K562 (cell line): ENCODE measurements at regions not wholly inside any gene's neighbourhood (a gene's known extent, or its start where the extent isn't known, plus 50 kb on each side); places are given as distances from the start of the nearest gene placed in this dataset.

Experiments used
- ATAC-seq: fragments of 200-7000 bp; cut with Tn5 transposase; 3 replicates; pipeline ENCODE4 v1.9.1; 2020; ENCODE audit warnings: moderate library complexity
- BruUV-seq: library from RNA; stranded (reverse); fragments of 400-500 nt; replicated peaks from 2 replicates; lab custom pipeline; 2021; lab: Mats Ljungman, UMichigan
- CTCF ChIA-PET: fragments of 300-600 bp; formaldehyde crosslinking; extraction: SDS; loops from one replicate; lab custom pipeline; 2021; ENCODE audit warnings: low intra/inter-chr PET ratio; lab: Yijun Ruan, JAX
- POLR2A ChIA-PET: fragments of 300-600, 350-650 bp; sonication (Branson Sonifier 250); formaldehyde crosslinking; extraction: SDS; loops from one replicate; lab custom pipeline; 2021; ENCODE audit warnings: antibody characterized with exemption, inconsistent platforms; lab: Yijun Ruan, JAX
- DNase-seq, 4 experiments: peaks; one replicate each; pipeline versions ENCODE4 v3.0.0 to v3.0.0-alpha.2; 2011 to 2018; ENCODE audit warnings: low spot score in 3 of 4, mixed read lengths in 3 of 4; ENCODE audit errors: extremely low read depth in 1 of 4
- FAIRE-seq: peaks from 2 replicates; lab custom pipeline; 2011; peaks lifted over from hg19 to GRCh38; lab: Jason Lieb, UNC
- H2AFZ ChIP-seq: 2 replicates; pipeline ENCODE4 v1.6.0; 2011; ENCODE audit warnings: low read depth, low read length, control low read depth, inconsistent platforms
- H3K27ac ChIP-seq: fragments of 200-600 bp; 3 replicates; pipeline ENCODE4 v1.8.0; 2011; ENCODE audit warnings: low read depth, mild to moderate bottlenecking, control low read depth, inconsistent platforms, low read length, moderate library complexity, mixed read lengths; ENCODE audit errors: extremely low read depth
- H3K27me3 ChIP-seq, 2 experiments: fragments of 300-600 bp in 1 of 2; 2 replicates in 1 of 2; 3 replicates in 1 of 2; pipeline versions ENCODE4 v1.6.0 to v1.8.0; 2011; ENCODE audit warnings: inconsistent platforms in 2 of 2, low read length in 2 of 2, mild to moderate bottlenecking in 1 of 2, mixed read lengths in 1 of 2, moderate library complexity in 1 of 2; ENCODE audit not compliant: control insufficient read depth in 2 of 2, insufficient read depth in 2 of 2
- H3K36me3 ChIP-seq: fragments of 300-600 bp; 3 replicates; pipeline ENCODE4 v1.8.0; 2011; ENCODE audit warnings: mild to moderate bottlenecking, low read length, inconsistent platforms; ENCODE audit not compliant: control insufficient read depth, insufficient read depth
- H3K4me1 ChIP-seq, 2 experiments: fragments of 200-600 bp in 1 of 2; replicated peaks in 1 of 2; 2 replicates in 1 of 2; 3 replicates in 1 of 2; pipeline versions ENCODE4 v1.5.1 to v1.8.0; 2011; ENCODE audit warnings: inconsistent platforms in 2 of 2, low read length in 2 of 2, mild to moderate bottlenecking in 1 of 2, mixed read lengths in 1 of 2, moderate library complexity in 1 of 2; ENCODE audit not compliant: control insufficient read depth in 2 of 2, insufficient read depth in 2 of 2
- H3K4me2 ChIP-seq: 2 replicates; pipeline ENCODE4 v1.6.1; 2011; ENCODE audit warnings: low read length, control low read depth, inconsistent platforms, mixed read lengths; ENCODE audit not compliant: insufficient read depth
- H3K4me3 ChIP-seq: fragments of 200-600 bp; sonication (generic), shearing (Covaris generic); 2 replicates; pipeline ENCODE4 v1.5.1; 2016; ENCODE audit warnings: control low read depth, inconsistent platforms
- H3K79me2 ChIP-seq: fragments of 200-600 bp; 3 replicates; pipeline ENCODE4 v1.8.0; 2011; ENCODE audit warnings: low read length, inconsistent platforms; ENCODE audit not compliant: control insufficient read depth, insufficient read depth
- H3K9ac ChIP-seq, 2 experiments: 2 replicates each; pipeline versions ENCODE4 v1.6.0 to v1.6.1; 2011; ENCODE audit warnings: low read depth in 2 of 2, low read length in 2 of 2, control low read depth in 1 of 2, inconsistent platforms in 1 of 2, mild to moderate bottlenecking in 1 of 2, mixed read lengths in 1 of 2; ENCODE audit not compliant: insufficient read depth in 1 of 2
- H3K9me1 ChIP-seq: one replicate; pipeline ENCODE4 v1.6.0; 2011; ENCODE audit warnings: inconsistent platforms, mild to moderate bottlenecking, low read length, moderate library complexity; ENCODE audit not compliant: control insufficient read depth, insufficient read depth
- H3K9me3 ChIP-seq: replicated peaks from 2 replicates; pipeline ENCODE4 v1.5.1; 2011; ENCODE audit warnings: low read depth, low read length, inconsistent platforms; ENCODE audit not compliant: control insufficient read depth, insufficient read depth
- H4K20me1 ChIP-seq: replicated peaks from 2 replicates; pipeline ENCODE4 v1.6.1; 2011; ENCODE audit warnings: low read length, inconsistent platforms, mixed read lengths; ENCODE audit not compliant: control insufficient read depth, insufficient read depth
- ARHGAP35 ChIP-seq: fragments of 450-650 bp; IDR thresholded peaks from 2 replicates; pipeline ENCODE4 v1.6.1; 2018; ENCODE audit not compliant: partially characterized antibody
- BCOR ChIP-seq: fragments of 450-650 bp; IDR thresholded peaks from 2 replicates; pipeline ENCODE4 v1.6.1; 2016
- EWSR1 ChIP-seq: fragments of 450-650 bp; IDR thresholded peaks from 2 replicates; pipeline ENCODE4 v1.6.1; 2018; ENCODE audit warnings: borderline replicate concordance, mild to moderate bottlenecking, low read depth, moderate library complexity; ENCODE audit not compliant: partially characterized antibody
- FIP1L1 ChIP-seq: fragments of 200-400 bp; formaldehyde crosslinking; IDR thresholded peaks from 2 replicates; pipeline ENCODE4 v1.6.1; 2018; ENCODE audit warnings: mild to moderate bottlenecking, low read depth, low read length; ENCODE audit not compliant: poor library complexity, severe bottlenecking
- KAT7 ChIP-seq: sonication (generic); formaldehyde crosslinking; IDR thresholded peaks from 2 replicates; pipeline ENCODE4 v1.8.0; 2022; ENCODE audit warnings: missing genetic modification reagents, mild to moderate bottlenecking, borderline replicate concordance
- NONO ChIP-seq, 2 experiments: fragments of 200-400 bp in 1 of 2; fragments of 450-650 bp in 1 of 2; formaldehyde crosslinking in 1 of 2; IDR thresholded peaks; 2 replicates each; pipeline ENCODE4 v1.6.1; 2017; ENCODE audit warnings: low read depth in 2 of 2, mild to moderate bottlenecking in 2 of 2, moderate library complexity in 2 of 2, low read length in 1 of 2
- NUFIP1 ChIP-seq: fragments of 450-650 bp; IDR thresholded peaks from 2 replicates; pipeline ENCODE4 v1.6.1; 2018; ENCODE audit not compliant: partially characterized antibody
- TAF9B ChIP-seq: fragments of 450-650 bp; IDR thresholded peaks from 2 replicates; pipeline ENCODE4 v1.6.1; 2018; ENCODE audit warnings: mild to moderate bottlenecking; ENCODE audit not compliant: partially characterized antibody
- TCFL5 ChIP-seq: fragments of 250-450 bp; sonication (Bioruptor Pico); conservative IDR thresholded peaks from 2 replicates; pipeline ENCODE4 v1.6.1; 2021; ENCODE audit warnings: mild to moderate bottlenecking, moderate library complexity, matching md5 sums
- ZBED1 ChIP-seq: IDR thresholded peaks from 2 replicates; pipeline ENCODE4 v1.6.1; 2014
- ZKSCAN8 ChIP-seq: fragments of 200-800 bp; sonication (Bioruptor generic); IDR thresholded peaks from 2 replicates; pipeline ENCODE4 v1.6.1; 2016; ENCODE audit warnings: missing genetic modification characterization, missing compliant biosample characterization
- ZNF212 ChIP-seq: fragments of 450-650 bp; formaldehyde crosslinking; IDR thresholded peaks from 2 replicates; pipeline ENCODE4 v1.4.0; 2020; ENCODE audit warnings: mild to moderate bottlenecking
- WGBS: fragments of 100-300 bp; shearing (Covaris generic); methylation state at CpG from one replicate; pipeline ENCODE4 v1.1.6; 2016; ENCODE audit warnings: low coverage, mixed read lengths; ENCODE audit not compliant: insufficient coverage; ENCODE audit errors: missing lambda C conversion rate; 5-methylcytosine and 5-hydroxymethylcytosine counted together
- in situ Hi-C: fragments of 300-500 bp; cut with MboI; formaldehyde crosslinking; loops from 4 replicates; pipeline ENCODE4 v1.15.0; 2018; ENCODE audit warnings: inconsistent platforms, mixed read lengths
- intact Hi-C: fragments of 100-400 bp; cut with micrococcal nuclease; formaldehyde crosslinking; loops from 2 replicates; pipeline ENCODE4 v1.14.2; 2022
- TF ChIP-seq, protein P1 (sequence below): sonication (generic); formaldehyde crosslinking; IDR thresholded peaks from 2 replicates; pipeline ENCODE4 v1.8.0; 2023; ENCODE audit warnings: mild to moderate bottlenecking, missing genetic modification reagents
- TF ChIP-seq, protein P2 (sequence below): sonication (generic); formaldehyde crosslinking; IDR thresholded peaks from 2 replicates; pipeline ENCODE4 v1.8.1; 2022; ENCODE audit warnings: missing genetic modification reagents
- TF ChIP-seq, protein P3 (sequence below): fragments of 250-450 bp; sonication (Bioruptor Pico); IDR thresholded peaks from 2 replicates; pipeline ENCODE4 v1.8.0; 2021; ENCODE audit warnings: moderate library complexity, mild to moderate bottlenecking, inconsistent platforms

DNA sequence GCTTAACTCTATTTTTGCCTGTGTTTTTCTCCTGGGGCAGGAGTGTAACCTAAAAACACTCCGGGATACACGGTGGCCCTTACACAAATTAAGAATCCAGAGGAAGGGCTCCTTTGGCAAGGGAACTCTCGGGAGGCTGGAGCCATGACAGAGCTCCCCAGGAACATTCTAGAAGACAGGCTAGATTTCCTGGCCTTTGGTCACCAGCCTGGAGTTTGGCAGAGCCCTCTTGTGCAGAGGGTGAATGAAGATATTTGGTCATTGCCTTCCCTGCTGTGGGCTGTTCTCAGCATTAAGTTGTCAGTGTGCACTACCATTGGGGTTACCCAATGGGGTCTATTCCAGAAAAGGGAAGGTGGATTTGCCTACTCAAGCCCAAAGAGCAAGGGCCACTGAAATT is 53.8 kb upstream of the LNX1 start (continued):
- no peak for TF ChIP-seq EWSR1
- TF ChIP-seq ARHGAP35, result no peak
- TF ChIP-seq, all 486 proteins: peak for 0

DNA sequence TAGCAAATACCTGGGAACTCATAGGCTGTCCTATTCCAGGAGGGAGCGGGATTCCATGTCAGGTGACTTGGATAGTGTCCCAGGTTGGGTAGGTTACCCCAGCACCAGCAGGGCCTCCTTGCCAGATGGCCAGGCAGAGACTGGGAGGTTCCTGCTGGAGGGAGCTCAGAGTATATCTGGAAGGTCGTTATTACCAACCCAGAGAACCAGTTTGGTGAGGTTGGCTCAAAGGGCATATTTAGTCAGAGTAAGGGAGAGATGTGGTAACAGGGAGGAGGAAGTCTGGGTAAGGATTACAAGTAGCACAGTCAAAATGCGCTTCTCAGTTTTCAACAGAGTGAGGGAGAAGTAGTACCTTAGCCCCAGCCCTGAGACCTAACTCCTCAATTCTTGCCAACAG is 53.3 kb upstream of the LNX1 start:
- Histone ChIP-seq H3K4me3 (no peak overlapping the region), H3K9me3 (no peaks in the 10 kb centered on the region), H3K4me2 (no peak overlapping the region), H3K27me3 (peaks cover 4% of the 10 kb centered on the region in 2 experiments; a peak in 1 of 5 replicates), H3K79me2 (no peaks in the 10 kb centered on the region), H3K4me1 (no peaks in the 10 kb centered on the region), H3K36me3 (no peaks in the 10 kb centered on the region), H3K9me1 (no peaks in the 10 kb centered on the region), H2AFZ (no peak overlapping the region), H3K9ac (no peak overlapping the region), H3K27ac (no peak overlapping the region), H4K20me1 (no peaks in the 10 kb centered on the region)
- CTCF ChIA-PET, result no interaction called here
- no peak for DNase-seq
- POLR2A ChIA-PET, result no interaction called here
- intact Hi-C loops, result no loop called here
- WGBS, result 0% methylated on average over 3 of the region's 3 CpGs
- FAIRE-seq, result no peak
- in situ Hi-C loops, result no loop called here
- ATAC-seq, result no peak
- TF ChIP-seq NUFIP1, result no peak
- no peak for TF ChIP-seq TAF9B
- TF ChIP-seq, protein P1, sequence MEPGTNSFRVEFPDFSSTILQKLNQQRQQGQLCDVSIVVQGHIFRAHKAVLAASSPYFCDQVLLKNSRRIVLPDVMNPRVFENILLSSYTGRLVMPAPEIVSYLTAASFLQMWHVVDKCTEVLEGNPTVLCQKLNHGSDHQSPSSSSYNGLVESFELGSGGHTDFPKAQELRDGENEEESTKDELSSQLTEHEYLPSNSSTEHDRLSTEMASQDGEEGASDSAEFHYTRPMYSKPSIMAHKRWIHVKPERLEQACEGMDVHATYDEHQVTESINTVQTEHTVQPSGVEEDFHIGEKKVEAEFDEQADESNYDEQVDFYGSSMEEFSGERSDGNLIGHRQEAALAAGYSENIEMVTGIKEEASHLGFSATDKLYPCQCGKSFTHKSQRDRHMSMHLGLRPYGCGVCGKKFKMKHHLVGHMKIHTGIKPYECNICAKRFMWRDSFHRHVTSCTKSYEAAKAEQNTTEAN, result no peak
- no peak for TF ChIP-seq ZKSCAN8
- no peak for TF ChIP-seq ZNF212 (CRISPR knock-in tag)
- TF ChIP-seq FIP1L1, result no peak
- TF ChIP-seq, protein P2, sequence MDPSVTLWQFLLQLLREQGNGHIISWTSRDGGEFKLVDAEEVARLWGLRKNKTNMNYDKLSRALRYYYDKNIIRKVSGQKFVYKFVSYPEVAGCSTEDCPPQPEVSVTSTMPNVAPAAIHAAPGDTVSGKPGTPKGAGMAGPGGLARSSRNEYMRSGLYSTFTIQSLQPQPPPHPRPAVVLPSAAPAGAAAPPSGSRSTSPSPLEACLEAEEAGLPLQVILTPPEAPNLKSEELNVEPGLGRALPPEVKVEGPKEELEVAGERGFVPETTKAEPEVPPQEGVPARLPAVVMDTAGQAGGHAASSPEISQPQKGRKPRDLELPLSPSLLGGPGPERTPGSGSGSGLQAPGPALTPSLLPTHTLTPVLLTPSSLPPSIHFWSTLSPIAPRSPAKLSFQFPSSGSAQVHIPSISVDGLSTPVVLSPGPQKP (CRISPR knock-in tag), result no peak
- no peak for TF ChIP-seq NONO (IDR thresholded peaks at IDR 0.05; ENCODE audit: low read depth in 2 of 2, low read length in 1 of 2)
- TF ChIP-seq BCOR, result no peak
- no peak for TF ChIP-seq KAT7 (CRISPR knock-in tag)
- no peak for TF ChIP-seq ZBED1
- TF ChIP-seq, protein P3, sequence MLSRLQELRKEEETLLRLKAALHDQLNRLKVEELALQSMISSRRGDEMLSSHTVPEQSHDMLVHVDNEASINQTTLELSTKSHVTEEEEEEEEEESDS, result no peak
- no peak for TF ChIP-seq TCFL5 (CRISPR knock-in tag)
- no TSS peak for BruUV-seq
